AG09309 (cell line): ENCODE measurements at regions not wholly inside any gene's neighbourhood (a gene's known extent, or its start where the extent isn't known, plus 50 kb on each side); places are given as distances from the start of the nearest gene placed in this dataset.

ENCODE experiments used
- DNase-seq: peaks from one replicate; pipeline ENCODE4 v3.0.0-alpha.2; 2010; ENCODE audit warnings: low read depth
- H3K4me3 ChIP-seq: 2 replicates; pipeline ENCODE4 v1.5.1; 2011; ENCODE audit warnings: mild to moderate bottlenecking, low read depth, low read length, moderate library complexity; ENCODE audit not compliant: control insufficient read depth
- CTCF ChIP-seq: IDR thresholded peaks from 2 replicates; pipeline ENCODE4 v1.5.1; 2011; ENCODE audit warnings: mild to moderate bottlenecking, low read depth, low read length, inconsistent platforms; ENCODE audit not compliant: insufficient read depth, control insufficient read depth; ENCODE audit errors: missing control alignments

GRCh38 chr16:85980686-85981085 lies 81.7 kb downstream of the IRF8 start:
- DNase-seq, result no peak
- no peak overlapping the region for H3K4me3 ChIP-seq
- TF ChIP-seq CTCF, result no peak

GRCh38 chr16:85981826-85982562 lies 83.0 kb downstream of the IRF8 start:
- H3K4me3 ChIP-seq, result no peak overlapping the region
- no peak for DNase-seq
- TF ChIP-seq CTCF, result no peak

- TF ChIP-seq CTCF, result no peak
- no peak overlapping the region for H3K4me3 ChIP-seq
- DNase-seq, result no peak
Observed at GRCh38 chr16:85982563-85982939, 83.6 kb downstream of the IRF8 start.

- TF ChIP-seq CTCF, result no peak
- H3K4me3 ChIP-seq, result no peak overlapping the region
- no peak for DNase-seq
Observed at GRCh38 chr16:85983064-85983463, 84.1 kb downstream of the IRF8 start.

- H3K4me3 ChIP-seq, result no peak overlapping the region
- TF ChIP-seq CTCF, result no peak
- DNase-seq, result no peak
Observed at GRCh38 chr16:85983606-85984230, 84.8 kb downstream of the IRF8 start.

GRCh38 chr16:85984231-85984880 lies 85.4 kb downstream of the IRF8 start:
- no peak for DNase-seq
- no peak overlapping the region for H3K4me3 ChIP-seq
- no peak for TF ChIP-seq CTCF
